ENCODE measurements at regions not wholly inside any gene's neighbourhood (a gene's known extent, or its start where the extent isn't known, plus 50 kb on each side); places are given as distances from the start of the nearest gene placed in this dataset.

DNA sequence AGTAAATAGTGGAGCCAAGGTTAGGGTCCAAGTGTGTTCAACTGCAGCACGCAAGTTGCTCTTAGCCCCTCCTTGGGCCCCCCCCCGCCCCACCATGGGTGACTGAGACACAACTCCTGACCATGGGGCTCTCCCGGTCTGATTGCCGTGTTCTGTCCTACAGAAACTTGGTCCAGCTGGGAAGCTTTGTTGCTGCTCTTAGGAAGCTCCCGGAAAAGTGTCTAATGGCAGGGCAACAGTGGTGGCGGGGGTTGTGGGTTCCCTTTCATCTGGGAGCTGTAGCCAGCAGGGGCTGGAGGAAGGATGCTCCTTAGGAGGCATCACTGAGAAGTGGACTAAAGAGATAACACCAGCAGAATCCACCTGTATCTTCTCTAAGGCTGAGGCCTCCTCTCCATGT is 111.1 kb downstream of the CYP26B1 start:
- Histone ChIP-seq H3K4me1 (ENCODE audit: insufficient read depth) (no peaks in the 10 kb centered on the region), H3K4me3 (no peak overlapping the region), H3K79me2 (no peaks in the 10 kb centered on the region), H3K27ac (no peak overlapping the region), H3K36me3 (replicated peaks; ENCODE audit: insufficient read depth, low read depth) (no peaks in the 10 kb centered on the region), H3K9me2 (replicated peaks; ENCODE audit: insufficient read depth) (no peaks in the 10 kb centered on the region), H2AFZ (no peak overlapping the region), H3K27me3 (no peaks in the 10 kb centered on the region), H3K4me2 (no peak overlapping the region), H3K9me3 (ENCODE audit: low read depth) (no peaks in the 10 kb centered on the region), H4K20me1 (ENCODE audit: insufficient read depth, poor library complexity, severe bottlenecking) (no peaks in the 10 kb centered on the region)
- no peak for TF ChIP-seq CTCF (IDR thresholded peaks at IDR 0.05; ENCODE audit: poor library complexity)
- TF ChIP-seq EZH2 (IDR thresholded peaks at IDR 0.05; ENCODE audit: borderline replicate concordance), result no peak
- no peak for TF ChIP-seq EZH2phosphoT487 (IDR thresholded peaks at IDR 0.05; ENCODE audit: low read depth, severe bottlenecking, unreplicated experiment)
- whole genome bisulfite sequencing (ENCODE audit: low lambda C conversion rate, missing lambda C conversion rate), result 96% methylated on average over 6 of the region's 6 CpGs
- DNase-seq (ENCODE audit: low spot score), result no peak

DNA sequence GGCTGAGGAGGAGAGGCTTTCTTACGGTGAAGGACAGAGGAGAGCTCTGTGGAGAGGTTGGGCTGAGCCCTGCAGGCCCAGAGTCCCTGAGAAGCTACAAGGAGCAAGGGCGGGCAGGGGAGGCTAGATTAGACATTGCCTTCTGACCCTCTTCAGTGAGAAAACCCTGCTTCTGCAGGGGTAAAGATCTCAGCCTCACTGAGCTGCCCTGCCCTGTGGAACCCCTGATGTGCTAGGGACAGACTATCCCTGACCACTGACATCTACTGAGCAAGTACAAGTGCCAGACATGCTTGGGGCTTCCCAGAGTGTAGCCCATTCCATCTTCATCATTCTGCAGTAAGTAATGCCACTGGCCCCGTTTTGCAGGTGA is 111.5 kb downstream of the CYP26B1 start:
- WGBS (ENCODE audit: low lambda C conversion rate, missing lambda C conversion rate), result 93% methylated on average over 3 of the region's 3 CpGs
- H4K20me1 ChIP-seq (ENCODE audit: insufficient read depth, poor library complexity, severe bottlenecking), result no peaks in the 10 kb centered on the region
- TF ChIP-seq EZH2 (IDR thresholded peaks at IDR 0.05; ENCODE audit: borderline replicate concordance) (no peak), EZH2phosphoT487 (IDR thresholded peaks at IDR 0.05; ENCODE audit: low read depth, severe bottlenecking, unreplicated experiment) (no peak), CTCF (IDR thresholded peaks at IDR 0.05; ENCODE audit: poor library complexity) (no peak)

GRCh38 chr2:72035518-72036172 is 112.0 kb downstream of the CYP26B1 start:
- DNase-seq (ENCODE audit: low spot score), result no peak
- no peaks in the 10 kb centered on the region for H3K4me1 ChIP-seq (ENCODE audit: insufficient read depth)
- no peaks in the 10 kb centered on the region for H4K20me1 ChIP-seq (ENCODE audit: insufficient read depth, poor library complexity, severe bottlenecking)
- no peaks in the 10 kb centered on the region for H3K27me3 ChIP-seq
- H3K4me2 ChIP-seq, result no peak overlapping the region
- H2AFZ ChIP-seq, result no peak overlapping the region
- TF ChIP-seq EZH2phosphoT487 (IDR thresholded peaks at IDR 0.05; ENCODE audit: low read depth, severe bottlenecking, unreplicated experiment), result no peak
- TF ChIP-seq EZH2 (IDR thresholded peaks at IDR 0.05; ENCODE audit: borderline replicate concordance), result no peak
- TF ChIP-seq CTCF (IDR thresholded peaks at IDR 0.05; ENCODE audit: poor library complexity), result no peak
- H3K9me2 ChIP-seq (replicated peaks; ENCODE audit: insufficient read depth), result no peaks in the 10 kb centered on the region
- no peaks in the 10 kb centered on the region for H3K79me2 ChIP-seq
- no peak overlapping the region for H3K27ac ChIP-seq
- no peaks in the 10 kb centered on the region for H3K9me3 ChIP-seq (ENCODE audit: low read depth)
- 84% methylated on average over 12 of the region's 12 CpGs for WGBS (ENCODE audit: low lambda C conversion rate, missing lambda C conversion rate)
- H3K36me3 ChIP-seq (replicated peaks; ENCODE audit: insufficient read depth, low read depth), result no peaks in the 10 kb centered on the region
- H3K4me3 ChIP-seq, result no peak overlapping the region

More for the DNA sequence above, 111.5 kb downstream of the CYP26B1 start:
- H3K9me3 ChIP-seq (ENCODE audit: low read depth), result no peaks in the 10 kb centered on the region
- no peak overlapping the region for H3K4me2 ChIP-seq
- H3K4me3 ChIP-seq, result no peak overlapping the region
- no peak overlapping the region for H2AFZ ChIP-seq
- H3K27ac ChIP-seq, result no peak overlapping the region
- no peaks in the 10 kb centered on the region for H3K4me1 ChIP-seq (ENCODE audit: insufficient read depth)
- no peaks in the 10 kb centered on the region for H3K9me2 ChIP-seq (replicated peaks; ENCODE audit: insufficient read depth)
- DNase-seq (ENCODE audit: low spot score), result no peak
- no peaks in the 10 kb centered on the region for H3K36me3 ChIP-seq (replicated peaks; ENCODE audit: insufficient read depth, low read depth)
- H3K27me3 ChIP-seq, result no peaks in the 10 kb centered on the region
- H3K79me2 ChIP-seq, result no peaks in the 10 kb centered on the region

All from hepatocyte (in vitro differentiated cells).